NCI-H2107 (cell line): ENCODE measurements at regions not wholly inside any gene's neighbourhood (a gene's known extent, or its start where the extent isn't known, plus 50 kb on each side); places are given as distances from the start of the nearest gene placed in this dataset.

ENCODE experiments used
- DNase-seq: peaks from one replicate; lab custom pipeline; 2025; lab: John Stamatoyannopoulos, UW

DNA sequence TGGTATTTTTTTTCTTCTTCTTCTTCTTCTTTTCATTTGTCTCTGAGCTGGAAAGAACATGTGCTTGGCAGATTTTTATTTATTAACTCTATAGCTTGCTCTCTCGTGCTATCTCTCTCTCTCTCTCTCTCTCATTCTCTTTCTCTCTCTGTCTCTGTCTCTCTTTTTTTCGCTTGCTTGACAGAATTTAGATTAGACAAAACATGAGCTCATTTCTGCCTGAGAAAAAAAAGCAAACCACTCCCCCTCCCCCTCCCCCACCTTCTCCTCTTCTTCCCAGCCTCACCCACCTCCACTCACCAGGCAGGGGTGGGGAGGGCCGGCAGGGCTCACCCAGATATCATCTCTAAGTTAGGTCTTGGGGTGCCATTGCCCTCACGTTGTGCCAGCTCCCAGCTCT lies 81.5 kb downstream of the PJA1 start:
- no peak for DNase-seq

- no peak for DNase-seq
These were observed 81.9 kb downstream of the PJA1 start for GRCh38 chrX:69083361-69083760.

- DNase-seq = no peak
These were observed 82.5 kb downstream of the PJA1 start for GRCh38 chrX:69082753-69083150.

DNA sequence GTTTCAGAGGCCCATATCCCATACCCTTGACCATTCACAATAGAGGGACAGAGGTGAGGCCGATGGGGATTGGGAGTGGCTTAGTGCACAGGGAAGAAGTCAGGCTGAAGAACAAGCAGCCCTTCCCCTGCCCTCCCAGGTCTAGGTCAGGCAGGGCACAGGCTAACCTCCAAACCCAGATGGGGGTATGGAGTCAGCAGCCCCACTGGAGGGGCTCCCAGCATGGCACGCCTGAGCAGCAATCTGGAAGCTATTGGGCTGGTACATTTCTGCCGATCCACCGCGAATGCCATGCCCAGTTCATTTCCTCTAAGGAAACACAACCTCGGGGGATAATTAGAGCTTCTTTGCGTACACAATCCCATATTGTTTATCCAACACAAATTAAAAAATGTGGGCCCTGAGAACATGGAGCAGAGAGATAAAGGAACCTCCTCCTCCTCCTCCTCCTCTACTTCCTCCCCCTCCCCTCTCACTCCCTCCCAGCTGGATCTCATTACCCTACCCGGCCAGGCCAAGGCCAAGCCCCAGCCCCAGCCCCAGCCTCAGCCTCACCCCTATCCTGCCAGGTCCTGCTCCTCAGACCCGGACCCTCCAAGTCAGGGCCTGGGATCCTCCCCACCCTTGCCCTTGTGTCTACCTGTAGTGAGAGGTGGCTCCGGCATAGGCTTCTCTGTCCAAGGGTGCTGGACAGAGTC lies 83.0 kb downstream of the PJA1 start:
- no peak for DNase-seq

DNA sequence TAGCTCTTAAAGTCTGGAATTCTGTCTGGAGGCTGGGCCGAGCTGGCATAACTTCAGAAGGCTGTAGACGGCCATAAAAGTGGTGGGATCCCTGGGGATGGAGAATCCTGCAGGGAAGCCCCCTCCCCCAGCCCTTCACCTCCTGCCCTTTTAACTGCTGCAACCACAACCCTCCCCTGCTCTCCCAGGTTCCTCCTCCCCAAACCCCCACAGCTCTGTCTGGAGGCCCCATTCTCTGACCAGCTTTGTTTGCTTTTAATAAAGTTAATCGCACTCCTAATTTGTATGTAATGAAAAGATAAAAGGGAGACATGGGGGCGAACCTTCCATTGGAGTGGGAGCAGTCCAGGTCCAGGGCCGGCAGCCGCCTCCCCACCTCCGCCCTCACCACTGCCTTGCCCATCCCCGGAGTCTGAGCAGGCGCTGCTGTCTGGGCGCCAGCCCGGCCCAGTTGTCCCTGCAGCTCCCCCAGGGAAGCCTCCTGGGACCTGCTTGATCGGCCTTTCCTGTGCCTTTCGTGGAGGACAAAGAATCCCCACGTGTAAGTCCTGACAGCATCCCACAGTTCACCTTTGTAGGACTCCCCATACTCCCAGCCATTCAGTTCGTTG lies 84.3 kb downstream of the PJA1 start:
- DNase-seq = no peak

DNA sequence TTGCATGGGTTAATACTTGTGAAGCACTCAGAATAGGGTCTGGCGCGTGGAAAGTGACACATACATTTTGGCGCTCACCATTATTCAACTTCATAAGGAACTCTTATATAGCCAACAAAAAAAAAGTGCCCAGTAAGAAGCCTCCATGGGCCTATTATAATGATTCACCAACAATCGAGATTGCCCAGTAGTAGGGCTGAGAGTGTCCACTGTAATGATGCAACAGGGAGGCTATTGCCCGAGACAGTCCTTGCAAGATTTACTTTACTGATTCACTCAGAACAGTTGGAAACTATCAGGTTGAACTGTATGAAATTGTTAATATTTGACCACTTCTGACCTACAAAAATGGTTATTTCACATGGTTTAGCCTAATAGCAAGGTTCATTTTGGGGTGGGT lies 86.0 kb downstream of the PJA1 start:
- no peak for DNase-seq

GRCh38 chrX:69077895-69078455 lies 87.3 kb downstream of the PJA1 start:
- DNase-seq = no peak

DNA sequence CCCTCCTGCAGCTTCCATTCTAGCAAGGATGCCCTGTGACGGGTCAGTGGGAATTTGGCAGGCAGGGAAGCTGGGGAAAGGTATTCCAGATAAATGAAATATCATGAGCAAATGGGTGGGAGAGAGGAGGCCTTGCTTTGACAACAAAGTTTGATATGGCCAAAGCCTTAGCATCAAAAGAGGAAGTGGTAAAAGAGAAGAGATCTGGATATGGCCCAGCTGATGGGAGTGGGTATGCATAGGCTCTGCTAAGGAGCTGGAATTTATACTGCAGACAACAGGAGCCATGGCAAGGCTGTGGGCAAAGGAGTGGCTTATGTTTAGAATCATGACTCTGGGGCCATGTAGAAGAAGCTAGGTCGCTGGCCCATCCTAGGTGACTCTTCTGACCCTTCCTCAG lies 89.2 kb downstream of the PJA1 start:
- no peak for DNase-seq

GRCh38 chrX:69074726-69075125 lies 90.5 kb downstream of the PJA1 start:
- DNase-seq = no peak

GRCh38 chrX:69073721-69074120 lies 91.5 kb downstream of the PJA1 start:
- no peak for DNase-seq

DNA sequence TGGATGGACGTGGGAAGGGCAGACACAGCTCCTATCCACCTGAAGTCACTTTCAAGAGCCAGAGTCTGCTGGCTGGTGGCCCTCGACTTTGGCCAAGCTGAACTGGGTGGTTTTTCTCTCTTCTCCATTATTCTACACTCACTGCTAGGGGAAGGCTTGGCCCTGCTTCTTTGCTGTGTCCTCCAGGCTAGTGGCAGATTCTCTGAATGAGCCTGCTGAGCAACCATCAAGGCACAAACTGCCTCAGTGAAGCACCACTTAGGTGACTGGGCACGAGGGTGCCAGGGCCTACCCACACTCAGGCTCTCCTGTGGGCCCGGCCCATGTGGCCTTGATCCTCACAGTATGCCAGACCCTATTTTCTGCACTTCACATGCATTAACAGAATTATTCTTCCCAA lies 92.0 kb downstream of the PJA1 start:
- no peak for DNase-seq

GRCh38 chrX:69072486-69073006 lies 92.7 kb downstream of the PJA1 start:
- no peak for DNase-seq

GRCh38 chrX:69070949-69071650 lies 94.2 kb downstream of the PJA1 start:
- DNase-seq = no peak

DNA sequence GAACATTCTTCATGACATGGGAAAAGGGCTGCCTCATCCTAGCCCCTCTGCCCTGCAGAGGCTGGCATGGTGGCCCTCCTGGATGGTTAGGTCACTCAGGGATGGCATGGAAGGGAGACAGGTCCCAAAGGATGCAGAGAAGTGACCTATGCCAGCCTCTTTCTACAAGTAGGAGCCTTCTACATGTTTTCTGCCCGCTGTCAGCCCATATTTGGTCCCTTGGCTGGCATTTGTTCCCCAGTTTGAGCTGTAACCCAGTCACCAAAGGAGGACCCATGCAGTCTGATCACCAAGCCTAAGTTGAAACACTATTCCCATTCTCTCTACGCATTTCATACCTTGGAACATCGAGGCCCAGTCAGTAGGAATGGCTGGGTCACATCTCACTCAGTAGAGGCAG lies 95.4 kb downstream of the PJA1 start:
- no peak for DNase-seq

- DNase-seq = no peak
These were observed 96.2 kb downstream of the PJA1 start for GRCh38 chrX:69069086-69069445.

- no peak for DNase-seq
These were observed 96.8 kb downstream of the PJA1 start for GRCh38 chrX:69068301-69069085.

DNA sequence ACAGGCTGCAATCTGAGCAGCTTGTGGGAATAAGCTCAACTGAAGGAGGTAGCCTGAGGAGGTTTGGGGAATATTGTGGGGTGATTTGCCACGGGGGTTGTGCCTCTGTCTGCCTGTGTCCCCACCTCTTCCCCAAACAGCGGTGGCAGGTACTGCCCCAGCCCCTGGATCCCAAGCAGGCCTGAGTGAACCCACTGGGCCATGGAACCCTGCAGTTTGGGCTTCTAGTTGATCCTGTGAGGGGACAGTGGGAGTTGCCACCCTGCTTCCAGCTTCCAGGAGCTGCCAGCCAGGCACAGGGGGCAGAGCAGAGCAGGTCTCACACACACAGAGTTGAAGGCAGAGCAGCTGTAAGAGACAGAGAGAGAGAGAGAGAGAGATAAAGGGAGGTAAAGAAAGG lies 97.4 kb downstream of the PJA1 start:
- no peak for DNase-seq

GRCh38 chrX:69066966-69067525 lies 98.2 kb downstream of the PJA1 start:
- no peak for DNase-seq

- DNase-seq = no peak
These were observed 99.1 kb downstream of the PJA1 start for GRCh38 chrX:69066021-69066757.

DNA sequence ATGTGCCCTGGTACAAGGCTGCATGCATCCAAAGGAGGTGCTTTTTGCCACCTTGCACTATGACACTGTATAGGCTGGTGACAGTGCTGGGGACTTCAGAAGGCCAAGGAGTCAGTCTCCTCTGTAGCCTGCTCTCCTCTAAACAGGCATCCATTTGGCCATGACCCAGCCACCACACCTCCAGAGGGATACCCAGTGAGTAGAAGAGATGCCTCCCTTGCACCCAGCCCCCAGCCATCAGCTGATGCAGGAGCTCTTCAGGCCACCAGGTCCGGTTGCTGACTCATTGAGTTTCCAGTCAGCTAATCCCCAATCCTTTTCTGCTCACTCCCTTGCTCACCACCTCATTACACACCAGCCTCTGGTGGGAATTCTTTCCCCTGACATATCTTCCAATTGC lies 99.8 kb downstream of the PJA1 start:
- DNase-seq = no peak

DNA sequence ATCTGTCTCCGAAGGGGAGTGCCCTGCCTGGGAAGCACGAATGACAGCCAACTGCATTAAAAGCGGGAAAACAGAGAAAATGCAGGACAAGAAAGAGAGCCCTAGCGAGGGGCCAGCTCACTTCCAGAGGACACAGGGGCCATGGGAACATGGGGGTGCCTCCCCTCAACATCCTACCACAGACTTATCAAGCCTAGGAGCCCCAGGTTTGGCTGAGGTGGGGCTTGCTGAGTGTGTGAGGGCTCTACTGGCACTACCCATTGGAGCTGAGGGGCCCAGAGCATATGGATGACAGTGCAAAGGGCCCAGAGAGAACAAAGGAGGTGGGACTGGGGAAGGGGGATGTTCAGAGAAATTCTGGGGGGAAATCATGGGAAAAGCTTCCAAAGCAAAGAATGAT lies 101.8 kb downstream of the PJA1 start:
- DNase-seq = no peak
